Liver (tissue), 8 donors: ENCODE measurements at regions not wholly inside any gene's neighbourhood (a gene's known extent, or its start where the extent isn't known, plus 50 kb on each side); places are given as distances from the start of the nearest gene placed in this dataset.

Experiments
- DNase-seq: peaks from one replicate; pipeline ENCODE4 v3.0.0-alpha.2; 2017; ENCODE audit warnings: low spot score
- H3K27ac ChIP-seq, 2 donors: one replicate each; pipeline ENCODE4 v1.7.0; 2013; ENCODE audit warnings: inconsistent platforms in 2 of 2, low read length in 2 of 2, control low read depth in 1 of 2, low read depth in 1 of 2, mild to moderate bottlenecking in 1 of 2
- H3K27me3 ChIP-seq, 4 donors: one replicate each; pipeline versions ENCODE4 v1.6.1 to v1.7.0; 2013; ENCODE audit warnings: low read length in 3 of 4, inconsistent platforms in 1 of 4, mild to moderate bottlenecking in 1 of 4, moderate library complexity in 1 of 4; ENCODE audit not compliant: control insufficient read depth in 4 of 4, insufficient read depth in 4 of 4
- H3K36me3 ChIP-seq, 4 donors: one replicate each; pipeline versions ENCODE4 v1.6.1 to v1.7.0; 2013; ENCODE audit warnings: low read length in 3 of 4, mild to moderate bottlenecking in 3 of 4, low read depth in 1 of 4, moderate library complexity in 1 of 4; ENCODE audit not compliant: control insufficient read depth in 4 of 4, insufficient read depth in 3 of 4
- H3K4me1 ChIP-seq, 4 donors: one replicate each; pipeline versions ENCODE4 v1.6.1 to v1.7.0; 2013; ENCODE audit warnings: low read length in 3 of 4, mild to moderate bottlenecking in 3 of 4, moderate library complexity in 1 of 4; ENCODE audit not compliant: control insufficient read depth in 4 of 4, insufficient read depth in 4 of 4
- H3K4me3 ChIP-seq, 3 donors: one replicate each; pipeline versions ENCODE4 v1.6.1 to v1.7.0; 2013; ENCODE audit warnings: low read length in 3 of 3, control low read depth in 1 of 3, low read depth in 1 of 3, mild to moderate bottlenecking in 1 of 3
- H3K9ac ChIP-seq, 2 donors: one replicate each; pipeline ENCODE4 v1.7.0; 2013; ENCODE audit warnings: low read length in 2 of 2, mild to moderate bottlenecking in 2 of 2, moderate library complexity in 2 of 2, control low read depth in 1 of 2, low read depth in 1 of 2
- H3K9me3 ChIP-seq, 4 donors: one replicate each; pipeline versions ENCODE4 v1.6.1 to v1.7.0; 2013; ENCODE audit warnings: low read length in 3 of 4; ENCODE audit not compliant: control insufficient read depth in 4 of 4
- CTCF ChIP-seq: fragments of 150-350 bp; IDR thresholded peaks from 2 replicates; pipeline ENCODE4 v1.5.1; 2017; ENCODE audit warnings: improper control_type of control experiment, low read depth, low read length; ENCODE audit not compliant: missing input control
- FOXA1 ChIP-seq: IDR thresholded peaks from 2 replicates; pipeline ENCODE4 v1.6.1; 2016; ENCODE audit warnings: antibody characterized with exemption
- FOXA2 ChIP-seq: IDR thresholded peaks from 2 replicates; pipeline ENCODE4 v1.6.1; 2016; ENCODE audit warnings: antibody characterized with exemption
- GABPA ChIP-seq, 2 donors: IDR thresholded peaks in 1 of 2; conservative IDR thresholded peaks in 1 of 2; 2 replicates each; pipeline ENCODE4 v1.6.1; 2016; ENCODE audit warnings: antibody characterized with exemption in 2 of 2, mild to moderate bottlenecking in 1 of 2, moderate library complexity in 1 of 2
- HNF4A ChIP-seq, 2 donors: conservative IDR thresholded peaks; 2 replicates each; pipeline ENCODE4 v1.6.1; 2016; ENCODE audit warnings: antibody characterized with exemption in 2 of 2, mild to moderate bottlenecking in 2 of 2
- NR2F2 ChIP-seq: IDR thresholded peaks from 2 replicates; pipeline ENCODE4 v1.6.1; 2016; ENCODE audit warnings: antibody characterized with exemption
- RAD21 ChIP-seq, 2 donors: IDR thresholded peaks; 2 replicates each; pipeline ENCODE4 v1.6.1; 2016; ENCODE audit warnings: antibody characterized with exemption in 2 of 2, mild to moderate bottlenecking in 2 of 2
- RXRA ChIP-seq, 2 donors: IDR thresholded peaks; 2 replicates each; pipeline ENCODE4 v1.6.1; 2017 to 2018; ENCODE audit warnings: antibody characterized with exemption in 2 of 2, mild to moderate bottlenecking in 1 of 2
- SP1 ChIP-seq: IDR thresholded peaks from 2 replicates; pipeline ENCODE4 v1.6.1; 2018; ENCODE audit warnings: antibody characterized with exemption, mild to moderate bottlenecking
- TAF1 ChIP-seq: conservative IDR thresholded peaks from 2 replicates; pipeline ENCODE4 v1.6.1; 2016; ENCODE audit warnings: antibody characterized with exemption, mild to moderate bottlenecking
- YY1 ChIP-seq: IDR thresholded peaks from 2 replicates; pipeline ENCODE4 v1.6.1; 2016; ENCODE audit warnings: antibody characterized with exemption, mild to moderate bottlenecking
- ZBTB33 ChIP-seq: IDR thresholded peaks from 2 replicates; pipeline ENCODE4 v1.6.1; 2016; ENCODE audit warnings: antibody characterized with exemption
- whole genome bisulfite sequencing: extraction: QIAGEN DNeasy Blood & Tissue Kit; methylation state at CpG from one replicate; pipeline ENCODE4 v1.1.7; 2013; 5-methylcytosine and 5-hydroxymethylcytosine counted together
- TF ChIP-seq, protein P1 (sequence below): IDR thresholded peaks from 2 replicates; pipeline ENCODE4 v1.6.1; 2016; ENCODE audit warnings: antibody characterized with exemption
- TF ChIP-seq, protein P2 (sequence below): IDR thresholded peaks from 2 replicates; pipeline ENCODE4 v1.6.1; 2016; ENCODE audit warnings: antibody characterized with exemption
- donor health status: healthy.
- donor health status: healthy.
- donor health status: healthy.
- donor health status: healthy.
- donor health status: healthy.

DNA sequence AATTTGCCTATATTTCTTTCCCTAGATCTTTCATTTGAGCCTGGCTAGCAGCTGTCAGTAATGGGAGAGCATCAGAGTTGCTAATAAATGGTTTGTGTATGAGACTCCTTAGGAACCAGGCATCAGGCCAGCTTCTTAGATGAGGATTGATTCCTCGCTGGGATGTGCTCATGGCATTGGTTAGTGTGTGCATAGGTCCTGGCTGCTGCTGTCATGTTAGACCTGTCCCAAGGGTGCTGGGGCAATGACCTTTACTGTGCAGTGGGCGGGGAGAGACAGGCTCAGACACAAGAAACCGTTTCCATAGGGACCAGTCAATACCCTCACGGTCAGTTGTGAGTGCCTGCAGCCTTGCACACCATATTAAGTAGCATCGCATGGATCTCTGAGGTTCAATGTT lies 112.3 kb upstream of the NR3C1 start:
- Histone ChIP-seq H3K4me1 (peaks cover 3 to 36% (median 33%) of the 10 kb centered on the region in 4 donors), H3K27me3 (no peaks in the 10 kb centered on the region), H3K36me3 (no peaks in the 10 kb centered on the region), H3K9ac (no peak overlapping the region), H3K9me3 (no peaks in the 10 kb centered on the region), H3K4me3 (no peak overlapping the region), H3K27ac (no peak overlapping the region)
- peak; percentile 48 for DNase-seq
- TF ChIP-seq NR2F2 = no peak
- peak; percentile 87 to 91 for TF ChIP-seq RXRA (IDR thresholded peaks at IDR 0.05)
- TF ChIP-seq TAF1 = no peak
- TF ChIP-seq YY1 = no peak
- TF ChIP-seq ZBTB33 = no peak
- TF ChIP-seq HNF4A (conservative IDR thresholded peaks at IDR 0.05) = peak; percentile 30 to 39
- peak; percentile 15 for TF ChIP-seq SP1
- TF ChIP-seq, protein P1, sequence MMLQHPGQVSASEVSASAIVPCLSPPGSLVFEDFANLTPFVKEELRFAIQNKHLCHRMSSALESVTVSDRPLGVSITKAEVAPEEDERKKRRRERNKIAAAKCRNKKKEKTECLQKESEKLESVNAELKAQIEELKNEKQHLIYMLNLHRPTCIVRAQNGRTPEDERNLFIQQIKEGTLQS = no peak
- TF ChIP-seq FOXA2 = no peak
- TF ChIP-seq CTCF = no peak
- TF ChIP-seq RAD21 (IDR thresholded peaks at IDR 0.05) = peak in 1 of 2 donors; percentile 24
- TF ChIP-seq FOXA1 = peak; percentile 17
- WGBS = 38% methylated on average over 5 of the region's 5 CpGs

GRCh38 chr5:143514616-143515335 lies 111.3 kb upstream of the NR3C1 start:
- H3K9me3 ChIP-seq = no peaks in the 10 kb centered on the region
- no peaks in the 10 kb centered on the region for H3K36me3 ChIP-seq
- TF ChIP-seq HNF4A (conservative IDR thresholded peaks at IDR 0.05) (peak; percentile 27 to 35), NR2F2 (no peak), CTCF (no peak), GABPA (IDR thresholded peaks at IDR 0.05 in 1 of 2, conservative IDR thresholded peaks at IDR 0.05 in 1 of 2) (no peak), SP1 (peak; percentile 12), RAD21 (IDR thresholded peaks at IDR 0.05) (peak in 1 of 2 donors; percentile 14), FOXA2 (no peak), RXRA (IDR thresholded peaks at IDR 0.05) (peak in 1 of 2 donors; percentile 22)
- TF ChIP-seq, protein P2, sequence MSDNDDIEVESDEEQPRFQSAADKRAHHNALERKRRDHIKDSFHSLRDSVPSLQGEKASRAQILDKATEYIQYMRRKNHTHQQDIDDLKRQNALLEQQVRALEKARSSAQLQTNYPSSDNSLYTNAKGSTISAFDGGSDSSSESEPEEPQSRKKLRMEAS = no peak
- TF ChIP-seq, protein P1 = no peak
- no peaks in the 10 kb centered on the region for H3K27me3 ChIP-seq
- H3K4me1 ChIP-seq = peaks cover 3 to 43% (median 34%) of the 10 kb centered on the region in 4 donors
- no peak for DNase-seq
- H3K9ac ChIP-seq = no peak overlapping the region
- no peak overlapping the region for H3K27ac ChIP-seq
- no peak overlapping the region for H3K4me3 ChIP-seq
